ENCODE measurements at regions not wholly inside any gene's neighbourhood (a gene's known extent, or its start where the extent isn't known, plus 50 kb on each side); places are given as distances from the start of the nearest gene placed in this dataset.

DNA sequence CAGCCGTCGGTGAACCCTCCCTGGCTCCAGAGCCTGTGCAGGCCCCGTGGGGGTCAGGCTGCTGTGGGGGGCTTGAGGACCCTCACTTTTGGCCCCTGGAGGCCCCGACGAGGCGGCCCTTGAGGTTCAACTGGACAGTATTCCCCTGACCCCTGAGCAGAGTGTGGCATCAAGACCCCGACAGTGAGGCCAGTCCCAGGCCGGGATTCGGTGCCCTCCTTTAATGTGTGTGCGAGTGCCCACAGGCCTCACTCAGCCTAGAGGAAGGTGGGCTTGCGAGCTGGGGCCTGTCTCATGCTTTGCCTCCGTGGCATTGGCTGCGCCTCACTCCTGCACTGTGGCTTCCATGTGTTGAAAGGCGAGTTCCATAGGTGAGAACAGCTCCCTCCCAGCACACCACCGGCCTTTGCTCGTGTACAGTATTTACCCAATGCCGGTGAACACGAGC is 94.5 kb downstream of the METRNL start (continued):
- TF ChIP-seq TCF7L2 (IDR thresholded peaks at IDR 0.05; ENCODE audit: borderline replicate concordance, extremely low read depth, insufficient read depth, insufficient read length) (no peak), CEBPB (IDR thresholded peaks at IDR 0.05; ENCODE audit: low read depth) (no peak), EGR1 (IDR thresholded peaks at IDR 0.05; ENCODE audit: low read depth) (no peak), JUND (IDR thresholded peaks at IDR 0.05) (no peak), ZNF274 (IDR thresholded peaks at IDR 0.05; ENCODE audit: low read depth, low read length) (no peak)

DNA sequence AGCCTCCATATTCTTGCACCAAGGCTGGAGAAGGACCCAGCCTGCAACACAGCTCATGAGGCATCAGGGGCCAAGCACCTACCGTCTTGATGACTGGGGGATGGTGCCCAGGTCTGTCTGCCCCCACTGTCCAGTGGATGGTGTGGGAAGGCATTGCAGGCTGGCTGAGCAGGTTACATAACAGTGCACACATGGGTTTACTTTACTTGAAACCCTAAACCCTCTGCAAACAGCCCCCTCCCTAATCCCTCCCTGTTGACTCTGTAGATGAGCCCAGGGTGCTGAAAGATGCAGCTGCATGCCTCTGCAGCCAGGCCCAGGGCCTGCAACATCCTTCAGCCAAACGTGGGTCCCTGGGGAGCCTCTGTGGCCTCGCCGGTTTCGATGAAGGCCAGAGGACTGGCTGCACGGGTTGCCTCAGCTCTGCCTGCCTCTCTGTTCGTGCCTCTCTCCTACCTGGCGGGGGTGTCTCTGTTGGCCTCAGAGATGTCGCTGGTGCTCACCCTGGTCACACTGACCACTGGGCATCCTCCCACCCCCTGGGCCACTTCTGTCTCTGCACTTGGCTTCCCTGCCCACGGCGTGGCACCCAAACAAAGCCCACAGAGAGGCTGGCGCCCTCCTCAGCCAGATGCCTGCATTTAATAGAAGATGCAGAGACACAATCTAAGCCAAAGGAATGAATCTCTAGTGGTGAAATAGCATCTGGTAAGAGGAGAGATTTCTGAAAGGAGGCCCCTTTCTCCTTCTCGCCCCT is 95.1 kb downstream of the METRNL start:
- no peak overlapping the region for H3K27ac ChIP-seq (ENCODE audit: low read depth, low read length)
- H3K79me2 ChIP-seq (ENCODE audit: insufficient read depth, low read length): no peaks in the 10 kb centered on the region
- no TSS peak for BruUV-seq (replicated peaks)
- peaks cover 0 to 8% of the 10 kb centered on the region in 2 experiments; a peak in 2 of 4 replicates for H3K4me1 ChIP-seq (ENCODE audit: control insufficient read depth in 1 of 2, insufficient read depth in 2 of 2, low read length in 2 of 2)
- no peaks in the 10 kb centered on the region for H4K20me1 ChIP-seq (ENCODE audit: insufficient read depth)
- no peaks in the 10 kb centered on the region for H3K36me3 ChIP-seq (ENCODE audit: control insufficient read depth in 1 of 2, insufficient read depth in 2 of 2, low read length in 2 of 2)
- ChIA-PET POLR2A (no interaction called here), CTCF (no interaction called here), RAD21 (ENCODE audit: low non-redundant PET in 1 of 2, low total read pairs in 2 of 2, uncharacterized antibody in 2 of 2, unreplicated experiment in 2 of 2) (no interaction called here)
- H3K4me2 ChIP-seq (ENCODE audit: low read length): no peak overlapping the region
- intact Hi-C loops (cut with micrococcal nuclease): no loop called here
- no peak for DNase-seq (ENCODE audit: low read depth, low spot score)
- ATAC-seq: no peak
- no peaks in the 10 kb centered on the region for H3K9me3 ChIP-seq (ENCODE audit: control insufficient read depth in 1 of 2, insufficient read depth in 1 of 2, low read depth in 1 of 2, low read length in 2 of 2)
- H3K9me2 ChIP-seq (ENCODE audit: insufficient read depth): no peaks in the 10 kb centered on the region
- no peak overlapping the region for H3K4me3 ChIP-seq (replicated peaks in 1 of 2; ENCODE audit: low read depth in 1 of 2, low read length in 2 of 2)
- H3K27me3 ChIP-seq (ENCODE audit: insufficient read depth, low read length): no peaks in the 10 kb centered on the region
- no peak overlapping the region for H2AFZ ChIP-seq (ENCODE audit: low read depth, low read length, poor library complexity, severe bottlenecking)
- no peak overlapping the region for H3K9ac ChIP-seq (ENCODE audit: low read length)
- TF ChIP-seq RAD21 (IDR thresholded peaks at IDR 0.05; ENCODE audit: low read depth) (peak; percentile 57), ELF1 (IDR thresholded peaks at IDR 0.05; ENCODE audit: borderline replicate concordance, low read depth) (no peak)
- TF ChIP-seq, protein P1, sequence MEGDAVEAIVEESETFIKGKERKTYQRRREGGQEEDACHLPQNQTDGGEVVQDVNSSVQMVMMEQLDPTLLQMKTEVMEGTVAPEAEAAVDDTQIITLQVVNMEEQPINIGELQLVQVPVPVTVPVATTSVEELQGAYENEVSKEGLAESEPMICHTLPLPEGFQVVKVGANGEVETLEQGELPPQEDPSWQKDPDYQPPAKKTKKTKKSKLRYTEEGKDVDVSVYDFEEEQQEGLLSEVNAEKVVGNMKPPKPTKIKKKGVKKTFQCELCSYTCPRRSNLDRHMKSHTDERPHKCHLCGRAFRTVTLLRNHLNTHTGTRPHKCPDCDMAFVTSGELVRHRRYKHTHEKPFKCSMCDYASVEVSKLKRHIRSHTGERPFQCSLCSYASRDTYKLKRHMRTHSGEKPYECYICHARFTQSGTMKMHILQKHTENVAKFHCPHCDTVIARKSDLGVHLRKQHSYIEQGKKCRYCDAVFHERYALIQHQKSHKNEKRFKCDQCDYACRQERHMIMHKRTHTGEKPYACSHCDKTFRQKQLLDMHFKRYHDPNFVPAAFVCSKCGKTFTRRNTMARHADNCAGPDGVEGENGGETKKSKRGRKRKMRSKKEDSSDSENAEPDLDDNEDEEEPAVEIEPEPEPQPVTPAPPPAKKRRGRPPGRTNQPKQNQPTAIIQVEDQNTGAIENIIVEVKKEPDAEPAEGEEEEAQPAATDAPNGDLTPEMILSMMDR (IDR thresholded peaks at IDR 0.05 in 2 of 3, conservative IDR thresholded peaks at IDR 0.05 in 1 of 3; ENCODE audit: borderline replicate concordance in 1 of 3, insufficient read depth in 1 of 3, low read depth in 2 of 3, low read length in 2 of 3): peak; percentile 20 to 45 (median 36); a peak in 4 of 6 replicates
